ENCODE measurements at regions not wholly inside any gene's neighbourhood (a gene's known extent, or its start where the extent isn't known, plus 50 kb on each side); places are given as distances from the start of the nearest gene placed in this dataset.

GRCh38 chr7:89514970-89515369, 639.3 kb upstream of the STEAP1 start:
- TF ChIP-seq CTCF (IDR thresholded peaks at IDR 0.05) (no peak), POLR2A (IDR thresholded peaks at IDR 0.05; ENCODE audit: low read depth) (no peak), POLR2AphosphoS5 (IDR thresholded peaks at IDR 0.05) (no peak)

All from esophagus muscularis mucosa (tissue), 3 donors.